ENCODE measurements at regions not wholly inside any gene's neighbourhood (a gene's known extent, or its start where the extent isn't known, plus 50 kb on each side); places are given as distances from the start of the nearest gene placed in this dataset.

DNA sequence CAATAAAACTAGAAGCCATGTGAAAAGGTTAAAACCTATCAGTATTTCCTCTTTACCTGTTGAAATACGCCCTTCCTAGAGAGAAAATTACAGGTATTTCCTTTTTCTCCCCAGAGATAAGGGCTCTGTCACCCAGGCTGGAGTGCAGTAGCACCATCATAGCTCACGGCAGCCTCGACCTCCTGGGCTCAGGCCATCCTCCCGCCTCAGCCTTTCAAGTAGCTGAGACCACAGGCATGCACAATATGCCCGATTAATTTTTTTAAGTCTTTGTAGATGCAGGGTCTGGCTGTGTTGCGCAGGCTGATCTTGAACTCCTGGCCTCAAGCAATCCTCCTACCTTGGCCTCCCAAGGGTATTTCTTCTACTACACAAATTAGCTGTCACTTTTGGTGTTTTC is 154.4 kb downstream of the HNRNPD start:
- ChIA-PET POLR2A (no interaction called here), SMC1A (ENCODE audit: uncharacterized antibody, unreplicated experiment) (interaction anchor here (1.3 kb wide), 1 partner anchor 10 kb away, joined by 3 read pairs; no protein-coding TSS in a partner anchor), CTCF (no interaction called here), RAD21 (ENCODE audit: unreplicated experiment) (no interaction called here)
- H2AFZ ChIP-seq (ENCODE audit: control insufficient read depth, low read depth, low read length), result no peak overlapping the region
- no peak overlapping the region for H3K27ac ChIP-seq (ENCODE audit: control insufficient read depth, insufficient read depth)
- in situ Hi-C loops (cut with MboI) (no loop called here), intact Hi-C loops (cut with micrococcal nuclease; ENCODE audit: unreplicated experiment) (no loop called here)
- no peaks in the 10 kb centered on the region for H3K9me3 ChIP-seq (replicated peaks; ENCODE audit: control insufficient read depth, insufficient read depth, low read length)
- FAIRE-seq (no peak), DNase-seq (ENCODE audit: low read depth, low spot score) (no peak), ATAC-seq (no peak)
- 36% methylated on average over 6 of the region's 6 CpGs for WGBS (ENCODE audit: insufficient coverage, insufficient replicate concordance, low lambda C conversion rate, missing lambda C conversion rate)
- H3K36me3 ChIP-seq (ENCODE audit: control insufficient read depth in 2 of 2, insufficient read depth in 2 of 2, low read length in 1 of 2), result no peaks in the 10 kb centered on the region
- H4K20me1 ChIP-seq (ENCODE audit: control insufficient read depth, insufficient read depth), result no peaks in the 10 kb centered on the region
- BruUV-seq (replicated peaks), result no TSS peak
- H3K27me3 ChIP-seq (replicated peaks in 1 of 2; ENCODE audit: control insufficient read depth in 2 of 2, insufficient read depth in 2 of 2, low read length in 1 of 2), result no peaks in the 10 kb centered on the region
- no peak overlapping the region for H3K4me2 ChIP-seq (ENCODE audit: control insufficient read depth, insufficient read depth)
- no peak overlapping the region for H3K9ac ChIP-seq (ENCODE audit: control insufficient read depth, insufficient read depth, low read length)
- H3K4me1 ChIP-seq (ENCODE audit: control insufficient read depth, insufficient read depth, low read length), result no peaks in the 10 kb centered on the region
- no peaks in the 10 kb centered on the region for H3K79me2 ChIP-seq (ENCODE audit: control insufficient read depth, insufficient read depth, low read length)
- no peak for TF ChIP-seq ZNF24 (IDR thresholded peaks at IDR 0.05)
- no peak for TF ChIP-seq CBX3 (IDR thresholded peaks at IDR 0.05; ENCODE audit: borderline replicate concordance, low read depth)
- no peak overlapping the region for H3K4me3 ChIP-seq

DNA sequence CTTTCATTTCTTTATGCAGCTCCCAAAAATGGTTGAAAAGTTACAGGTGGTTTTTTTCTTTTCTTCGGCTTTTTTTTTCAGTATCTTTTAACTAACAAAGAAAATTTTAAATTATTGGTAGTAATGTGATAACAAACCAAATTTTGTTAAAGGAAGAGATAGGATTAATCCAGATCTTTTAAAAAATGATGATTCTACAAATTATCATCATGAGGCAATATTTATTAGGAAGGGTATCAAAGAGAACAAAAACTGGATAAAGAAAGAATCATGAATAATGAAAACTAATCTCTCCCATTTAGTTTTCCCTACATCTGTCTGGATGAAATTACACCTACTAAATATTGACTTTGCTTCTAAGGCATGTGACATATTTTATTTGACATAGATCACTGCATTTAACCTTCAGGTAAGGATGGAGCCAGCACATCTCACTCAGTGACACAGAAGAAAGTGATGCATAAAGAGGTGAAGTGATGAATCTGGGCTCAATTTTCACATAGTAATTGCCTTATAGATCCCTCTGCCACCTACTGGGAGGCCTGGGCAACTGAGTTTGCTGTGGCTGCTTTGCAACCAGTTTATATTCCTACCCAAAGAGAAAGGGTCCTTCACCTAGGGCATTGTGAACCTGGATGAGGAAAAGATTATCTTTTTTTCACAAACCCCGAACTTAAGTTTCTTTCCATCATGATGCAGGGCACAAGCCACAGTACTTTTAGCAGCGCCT is 155.6 kb downstream of the HNRNPD start:
- no peak overlapping the region for H3K9ac ChIP-seq (ENCODE audit: control insufficient read depth, insufficient read depth, low read length)
- RAD21 ChIA-PET (ENCODE audit: unreplicated experiment), result no interaction called here
- intact Hi-C loops (cut with micrococcal nuclease; ENCODE audit: unreplicated experiment), result no loop called here
- BruUV-seq (replicated peaks), result no TSS peak
- POLR2A ChIA-PET, result no interaction called here
- ATAC-seq (no peak), FAIRE-seq (no peak), DNase-seq (ENCODE audit: low read depth, low spot score) (no peak)
- H3K27ac ChIP-seq (ENCODE audit: control insufficient read depth, insufficient read depth), result no peak overlapping the region
- SMC1A ChIA-PET (ENCODE audit: uncharacterized antibody, unreplicated experiment), result interaction anchor here (0.7 to 1.3 kb wide), 2 partner anchors 11 to 75 kb away, joined by 3 read pairs; no protein-coding TSS in a partner anchor
- H3K4me3 ChIP-seq, result no peak overlapping the region
- 13% methylated on average over 3 of the region's 3 CpGs for WGBS (ENCODE audit: insufficient coverage, insufficient replicate concordance, low lambda C conversion rate, missing lambda C conversion rate)
- no peaks in the 10 kb centered on the region for H3K27me3 ChIP-seq (replicated peaks in 1 of 2; ENCODE audit: control insufficient read depth in 2 of 2, insufficient read depth in 2 of 2, low read length in 1 of 2)
- no peaks in the 10 kb centered on the region for H3K4me1 ChIP-seq (ENCODE audit: control insufficient read depth, insufficient read depth, low read length)
- H3K4me2 ChIP-seq (ENCODE audit: control insufficient read depth, insufficient read depth), result no peak overlapping the region
- no peak overlapping the region for H2AFZ ChIP-seq (ENCODE audit: control insufficient read depth, low read depth, low read length)
- H3K79me2 ChIP-seq (ENCODE audit: control insufficient read depth, insufficient read depth, low read length), result no peaks in the 10 kb centered on the region
- no peaks in the 10 kb centered on the region for H3K9me3 ChIP-seq (replicated peaks; ENCODE audit: control insufficient read depth, insufficient read depth, low read length)
- H3K36me3 ChIP-seq (ENCODE audit: control insufficient read depth in 2 of 2, insufficient read depth in 2 of 2, low read length in 1 of 2), result no peaks in the 10 kb centered on the region
- in situ Hi-C loops (cut with MboI), result no loop called here
- TF ChIP-seq NBN (IDR thresholded peaks at IDR 0.05), result no peak
- TF ChIP-seq, protein P1, sequence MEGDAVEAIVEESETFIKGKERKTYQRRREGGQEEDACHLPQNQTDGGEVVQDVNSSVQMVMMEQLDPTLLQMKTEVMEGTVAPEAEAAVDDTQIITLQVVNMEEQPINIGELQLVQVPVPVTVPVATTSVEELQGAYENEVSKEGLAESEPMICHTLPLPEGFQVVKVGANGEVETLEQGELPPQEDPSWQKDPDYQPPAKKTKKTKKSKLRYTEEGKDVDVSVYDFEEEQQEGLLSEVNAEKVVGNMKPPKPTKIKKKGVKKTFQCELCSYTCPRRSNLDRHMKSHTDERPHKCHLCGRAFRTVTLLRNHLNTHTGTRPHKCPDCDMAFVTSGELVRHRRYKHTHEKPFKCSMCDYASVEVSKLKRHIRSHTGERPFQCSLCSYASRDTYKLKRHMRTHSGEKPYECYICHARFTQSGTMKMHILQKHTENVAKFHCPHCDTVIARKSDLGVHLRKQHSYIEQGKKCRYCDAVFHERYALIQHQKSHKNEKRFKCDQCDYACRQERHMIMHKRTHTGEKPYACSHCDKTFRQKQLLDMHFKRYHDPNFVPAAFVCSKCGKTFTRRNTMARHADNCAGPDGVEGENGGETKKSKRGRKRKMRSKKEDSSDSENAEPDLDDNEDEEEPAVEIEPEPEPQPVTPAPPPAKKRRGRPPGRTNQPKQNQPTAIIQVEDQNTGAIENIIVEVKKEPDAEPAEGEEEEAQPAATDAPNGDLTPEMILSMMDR (IDR thresholded peaks at IDR 0.05 in 2 of 3, conservative IDR thresholded peaks at IDR 0.05 in 1 of 3; ENCODE audit: control insufficient read depth in 2 of 3, extremely low read depth in 1 of 3, insufficient read depth in 1 of 3, low read depth in 3 of 3, low read length in 3 of 3), result peak; percentile 14 to 40 (median 23); a peak in 2 of 6 replicates
- no peaks in the 10 kb centered on the region for H4K20me1 ChIP-seq (ENCODE audit: control insufficient read depth, insufficient read depth)
- CTCF ChIA-PET, result no interaction called here

Measured in GM12878 (cell line).